WTC11 (cell line): ENCODE measurements at regions not wholly inside any gene's neighbourhood (a gene's known extent, or its start where the extent isn't known, plus 50 kb on each side); places are given as distances from the start of the nearest gene placed in this dataset.

Source experiments
- CBFB ChIP-seq: sonication (generic); formaldehyde crosslinking; IDR thresholded peaks from 2 replicates; pipeline ENCODE4 v1.8.1; 2022; ENCODE audit warnings: mild to moderate bottlenecking, low read depth, missing genetic modification reagents
- CTCF ChIP-seq: fragments of 200-600 bp; IDR thresholded peaks from 2 replicates; pipeline ENCODE4 v1.8.0; 2022; ENCODE audit warnings: antibody characterized with exemption
- ESRRA ChIP-seq: sonication (generic); formaldehyde crosslinking; IDR thresholded peaks from 2 replicates; pipeline ENCODE4 v1.8.1; 2022; ENCODE audit warnings: mild to moderate bottlenecking, missing genetic modification reagents, borderline replicate concordance
- GABPB1 ChIP-seq: sonication (generic); formaldehyde crosslinking; IDR thresholded peaks from 2 replicates; pipeline ENCODE4 v1.8.1; 2023; ENCODE audit warnings: mild to moderate bottlenecking, missing genetic modification reagents
- MAX ChIP-seq: sonication (generic); formaldehyde crosslinking; IDR thresholded peaks from 2 replicates; pipeline ENCODE4 v1.8.0; 2022; ENCODE audit warnings: mild to moderate bottlenecking, missing genetic modification reagents
- MXD4 ChIP-seq: fragments of 250-450 bp; sonication (Bioruptor Pico); IDR thresholded peaks from 2 replicates; pipeline ENCODE4 v1.8.0; 2021; ENCODE audit warnings: mild to moderate bottlenecking, moderate library complexity, borderline replicate concordance
- NFE2L1 ChIP-seq: sonication (generic); formaldehyde crosslinking; IDR thresholded peaks from 2 replicates; pipeline ENCODE4 v1.8.1; 2023; ENCODE audit warnings: missing genetic modification reagents
- SMAD3 ChIP-seq: sonication (generic); formaldehyde crosslinking; IDR thresholded peaks from 2 replicates; pipeline ENCODE4 v1.8.0; 2022; ENCODE audit warnings: missing genetic modification reagents, mild to moderate bottlenecking, borderline replicate concordance
- SOX15 ChIP-seq: fragments of 250-450 bp; sonication (Bioruptor Pico); IDR thresholded peaks from 2 replicates; pipeline ENCODE4 v1.9.0; 2021; ENCODE audit warnings: mild to moderate bottlenecking
- SP1 ChIP-seq: sonication (generic); formaldehyde crosslinking; conservative IDR thresholded peaks from 2 replicates; pipeline ENCODE4 v1.8.1; 2022; ENCODE audit warnings: missing genetic modification reagents
- TCF7 ChIP-seq: sonication (generic); formaldehyde crosslinking; IDR thresholded peaks from 2 replicates; pipeline ENCODE4 v1.8.0; 2022; ENCODE audit warnings: mild to moderate bottlenecking, low read depth, missing genetic modification reagents, moderate library complexity
- ZBTB43 ChIP-seq: sonication (generic); formaldehyde crosslinking; IDR thresholded peaks from 2 replicates; pipeline ENCODE4 v1.8.1; 2023; ENCODE audit warnings: mild to moderate bottlenecking, missing genetic modification reagents
- ZNF121 ChIP-seq: sonication (generic); formaldehyde crosslinking; IDR thresholded peaks from 2 replicates; pipeline ENCODE4 v1.8.0; 2023; ENCODE audit warnings: missing genetic modification reagents
- ZNF416 ChIP-seq: fragments of 250-450 bp; sonication (Bioruptor Pico); IDR thresholded peaks from 2 replicates; pipeline ENCODE4 v1.9.0; 2021; ENCODE audit warnings: mild to moderate bottlenecking, inconsistent platforms

- TF ChIP-seq SP1 (CRISPR knock-in tag) (no peak), CTCF (no peak), ESRRA (CRISPR knock-in tag) (no peak), CBFB (CRISPR knock-in tag) (no peak), SOX15 (CRISPR knock-in tag) (no peak), MAX (CRISPR knock-in tag) (no peak), MXD4 (CRISPR knock-in tag) (no peak), GABPB1 (CRISPR knock-in tag) (no peak), ZNF121 (CRISPR knock-in tag) (no peak), NFE2L1 (CRISPR knock-in tag) (no peak), TCF7 (CRISPR knock-in tag) (no peak), ZBTB43 (CRISPR knock-in tag) (no peak), SMAD3 (no peak), ZNF416 (CRISPR knock-in tag) (no peak)
Observed at GRCh38 chr13:102508411-102508810, 88.4 kb upstream of the TPP2 start.
